Glomerular endothelial cell (primary cell): ENCODE measurements at regions not wholly inside any gene's neighbourhood (a gene's known extent, or its start where the extent isn't known, plus 50 kb on each side); places are given as distances from the start of the nearest gene placed in this dataset.

Experiments
- DNase-seq: peaks from one replicate; pipeline ENCODE4 v3.0.0-alpha.2; 2011; ENCODE audit warnings: low read depth, low spot score; ENCODE audit errors: extremely low read depth

GRCh38 chr3:86180696-86181095 is 810.3 kb downstream of the VGLL3 start:
- no peak for DNase-seq

GRCh38 chr3:86178095-86178494 is 812.9 kb downstream of the VGLL3 start:
- DNase-seq = no peak

GRCh38 chr3:86176445-86176784 is 814.5 kb downstream of the VGLL3 start:
- no peak for DNase-seq

DNA sequence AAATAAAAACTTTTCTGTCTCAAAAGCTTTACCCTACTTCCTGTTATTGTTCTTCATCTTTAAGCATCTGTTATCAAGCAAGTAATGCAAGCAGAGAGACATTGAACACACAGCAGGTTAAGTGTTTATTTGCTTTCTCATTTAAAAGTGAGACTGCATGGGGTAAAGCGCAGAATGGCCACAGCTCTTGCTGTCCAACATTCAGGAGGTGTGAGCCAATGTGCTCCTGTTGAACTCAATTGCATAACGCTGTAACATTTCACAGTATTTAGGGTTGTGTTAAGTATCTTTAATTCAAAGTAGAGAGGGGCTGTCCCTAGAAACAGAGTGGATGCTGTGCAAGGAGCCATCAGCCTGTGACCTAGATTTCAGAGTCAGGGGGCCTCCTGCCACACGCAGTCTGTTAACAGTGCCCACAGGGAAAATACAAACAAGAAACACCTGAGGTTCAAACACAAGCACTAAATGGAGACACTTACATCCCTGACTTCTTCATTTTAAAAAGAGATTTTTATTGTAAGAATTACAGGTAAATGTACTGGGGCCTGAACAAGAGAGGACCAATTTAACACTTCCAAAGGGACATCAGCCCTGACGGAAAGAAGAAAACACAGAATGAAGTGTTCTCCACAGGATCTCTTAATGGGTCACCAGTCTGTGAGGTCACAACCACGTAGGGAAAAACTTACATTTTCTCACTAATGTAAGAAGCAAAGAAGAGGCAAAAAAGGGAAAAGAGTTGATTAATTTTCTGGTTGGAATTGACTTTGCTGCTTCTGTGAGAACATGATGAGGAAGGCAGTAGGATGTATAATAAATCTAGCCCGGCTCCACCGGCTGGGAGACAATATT is 815.1 kb downstream of the VGLL3 start:
- no peak for DNase-seq

DNA sequence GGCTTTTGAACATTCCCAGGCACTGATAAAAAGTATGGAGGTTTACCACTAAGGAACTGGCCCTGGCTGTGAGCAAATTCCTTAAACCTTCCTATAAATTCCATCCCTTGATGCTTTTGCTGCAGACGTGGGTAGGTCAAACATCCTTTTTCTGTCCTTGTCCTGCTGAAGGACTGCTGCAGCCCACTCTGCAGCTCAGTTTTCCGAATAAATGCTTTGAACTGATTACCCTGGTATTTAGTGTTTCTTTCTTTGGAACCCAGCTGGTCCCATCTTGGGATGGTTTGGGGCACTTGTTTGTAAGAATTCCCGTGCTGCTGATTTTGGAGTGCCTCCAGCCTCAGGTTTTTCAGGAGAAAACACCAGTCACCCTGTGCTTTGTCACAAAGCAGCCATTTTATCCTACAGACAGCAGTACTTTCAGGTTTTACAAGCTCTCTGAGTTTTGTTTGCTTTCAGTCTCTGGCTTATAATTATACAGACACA is 815.9 kb downstream of the VGLL3 start:
- DNase-seq = no peak

- DNase-seq = no peak
Observed at GRCh38 chr3:86173401-86173800, 817.5 kb downstream of the VGLL3 start.

DNA sequence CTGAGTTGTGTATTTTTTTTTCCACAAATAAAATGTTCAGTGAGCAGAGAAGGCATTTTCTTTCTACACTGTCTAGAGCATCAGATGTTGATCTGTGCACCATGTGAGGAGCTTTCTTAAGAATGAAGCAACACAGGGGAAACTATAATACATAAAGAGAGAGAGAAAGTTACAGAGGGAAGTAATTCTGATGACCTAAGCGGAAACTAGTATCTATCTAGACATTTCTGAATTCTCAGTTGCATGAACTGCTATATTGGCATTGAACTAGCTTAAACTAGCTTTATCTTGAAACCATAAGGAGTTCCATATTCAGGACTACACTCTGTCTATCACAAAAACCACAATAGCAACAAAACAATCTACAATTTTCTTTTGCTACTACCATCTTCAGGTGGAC is 822.4 kb downstream of the VGLL3 start:
- no peak for DNase-seq

GRCh38 chr3:86162521-86162920 is 828.4 kb downstream of the VGLL3 start:
- DNase-seq = no peak

GRCh38 chr3:86161493-86161892 is 829.5 kb downstream of the VGLL3 start:
- DNase-seq = no peak

DNA sequence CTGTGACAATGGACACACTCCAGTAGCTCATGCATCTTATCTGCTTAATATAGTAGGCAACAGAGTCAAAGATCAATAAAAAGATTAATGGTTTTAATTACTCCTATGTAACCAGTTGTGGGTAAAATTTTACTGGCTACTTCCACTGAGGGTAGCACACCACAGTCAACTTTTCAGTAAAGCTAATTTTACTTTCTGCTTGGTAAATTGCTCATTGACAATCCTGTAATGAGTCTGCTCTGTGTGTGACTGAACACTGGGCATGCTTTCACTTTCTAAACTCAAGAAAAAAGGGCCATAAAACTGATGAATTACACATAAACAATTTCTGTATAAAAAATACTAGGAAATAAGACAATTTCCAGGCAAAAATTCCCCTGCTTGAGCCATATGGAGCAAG is 838.3 kb downstream of the VGLL3 start:
- DNase-seq = no peak

GRCh38 chr3:86149054-86149453 is 841.9 kb downstream of the VGLL3 start:
- DNase-seq = no peak

- no peak for DNase-seq
Observed at GRCh38 chr3:86147119-86147518, 843.8 kb downstream of the VGLL3 start.

DNA sequence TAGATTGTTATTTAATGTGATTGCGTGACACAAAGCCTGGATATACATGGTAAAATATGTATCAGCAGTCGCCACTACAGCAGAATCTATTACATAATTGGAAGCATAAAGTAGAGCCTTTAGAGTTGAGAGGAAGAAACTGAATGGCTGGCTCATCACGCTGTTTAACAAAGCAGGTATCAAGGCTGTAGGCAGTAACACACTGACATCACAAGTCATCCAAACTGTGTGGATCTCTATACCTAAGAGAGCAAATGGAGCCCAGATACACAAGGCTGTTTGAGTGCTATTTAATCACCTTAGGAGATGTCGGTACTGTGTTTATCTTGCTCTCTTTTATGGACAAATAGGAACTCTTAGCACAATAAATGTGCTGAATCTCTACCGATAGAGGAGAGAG is 864.4 kb downstream of the VGLL3 start:
- no peak for DNase-seq
